ENCODE measurements at regions not wholly inside any gene's neighbourhood (a gene's known extent, or its start where the extent isn't known, plus 50 kb on each side); places are given as distances from the start of the nearest gene placed in this dataset.

- TF ChIP-seq CTCF (IDR thresholded peaks at IDR 0.05; ENCODE audit: low read length) (no peak), EZH2phosphoT487 (IDR thresholded peaks at IDR 0.05; ENCODE audit: low read length) (no peak), EZH2 (optimal IDR thresholded peaks at IDR 0.05; ENCODE audit: low read depth, low read length) (no peak)
Observed at GRCh38 chr13:111577956-111578605, 257.6 kb downstream of the TEX29 start.
